ENCODE measurements at regions not wholly inside any gene's neighbourhood (a gene's known extent, or its start where the extent isn't known, plus 50 kb on each side); places are given as distances from the start of the nearest gene placed in this dataset.

DNA sequence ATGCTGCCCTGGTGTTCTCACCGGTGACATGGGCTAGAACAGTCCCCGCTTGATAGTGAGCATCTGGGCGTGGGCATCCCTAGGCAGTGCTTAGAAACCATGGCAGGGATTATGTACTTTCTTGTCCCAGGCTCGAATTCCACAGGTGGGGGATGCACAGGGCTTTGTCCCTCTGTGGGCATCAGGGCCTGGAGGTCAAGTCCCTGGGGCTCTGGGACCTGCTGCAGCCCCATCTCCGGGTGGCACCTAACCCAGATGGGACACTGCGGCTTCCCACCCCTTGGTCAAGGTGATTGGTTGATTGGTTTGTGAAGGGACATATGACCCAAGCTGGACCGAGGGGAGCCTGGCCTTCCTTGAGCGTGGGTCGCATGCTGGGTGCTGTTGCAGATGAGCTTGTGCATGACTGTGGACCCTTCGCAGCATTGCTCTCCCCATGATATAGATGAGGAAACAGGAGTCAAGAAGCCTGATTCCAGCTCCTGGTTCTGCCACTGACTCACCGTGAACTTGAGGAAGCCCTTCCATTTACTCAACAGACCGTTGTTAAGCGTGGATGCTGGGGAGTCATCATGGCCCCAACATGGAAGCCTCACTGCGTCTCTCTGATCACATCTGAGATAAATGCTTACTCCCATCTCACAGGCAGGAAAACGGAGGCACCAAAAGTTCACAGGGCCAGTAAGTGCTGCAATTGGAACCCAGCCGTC, 64.0 kb upstream of the RUNX3 start:
- no peak for DNase-seq (ENCODE audit: low read depth)
- H3K4me3 ChIP-seq (replicated peaks; ENCODE audit: low read depth, low read length), result no peak overlapping the region
- TF ChIP-seq, protein P1, sequence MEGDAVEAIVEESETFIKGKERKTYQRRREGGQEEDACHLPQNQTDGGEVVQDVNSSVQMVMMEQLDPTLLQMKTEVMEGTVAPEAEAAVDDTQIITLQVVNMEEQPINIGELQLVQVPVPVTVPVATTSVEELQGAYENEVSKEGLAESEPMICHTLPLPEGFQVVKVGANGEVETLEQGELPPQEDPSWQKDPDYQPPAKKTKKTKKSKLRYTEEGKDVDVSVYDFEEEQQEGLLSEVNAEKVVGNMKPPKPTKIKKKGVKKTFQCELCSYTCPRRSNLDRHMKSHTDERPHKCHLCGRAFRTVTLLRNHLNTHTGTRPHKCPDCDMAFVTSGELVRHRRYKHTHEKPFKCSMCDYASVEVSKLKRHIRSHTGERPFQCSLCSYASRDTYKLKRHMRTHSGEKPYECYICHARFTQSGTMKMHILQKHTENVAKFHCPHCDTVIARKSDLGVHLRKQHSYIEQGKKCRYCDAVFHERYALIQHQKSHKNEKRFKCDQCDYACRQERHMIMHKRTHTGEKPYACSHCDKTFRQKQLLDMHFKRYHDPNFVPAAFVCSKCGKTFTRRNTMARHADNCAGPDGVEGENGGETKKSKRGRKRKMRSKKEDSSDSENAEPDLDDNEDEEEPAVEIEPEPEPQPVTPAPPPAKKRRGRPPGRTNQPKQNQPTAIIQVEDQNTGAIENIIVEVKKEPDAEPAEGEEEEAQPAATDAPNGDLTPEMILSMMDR (IDR thresholded peaks at IDR 0.05; ENCODE audit: low read length, missing control alignments), result no peak

DNA sequence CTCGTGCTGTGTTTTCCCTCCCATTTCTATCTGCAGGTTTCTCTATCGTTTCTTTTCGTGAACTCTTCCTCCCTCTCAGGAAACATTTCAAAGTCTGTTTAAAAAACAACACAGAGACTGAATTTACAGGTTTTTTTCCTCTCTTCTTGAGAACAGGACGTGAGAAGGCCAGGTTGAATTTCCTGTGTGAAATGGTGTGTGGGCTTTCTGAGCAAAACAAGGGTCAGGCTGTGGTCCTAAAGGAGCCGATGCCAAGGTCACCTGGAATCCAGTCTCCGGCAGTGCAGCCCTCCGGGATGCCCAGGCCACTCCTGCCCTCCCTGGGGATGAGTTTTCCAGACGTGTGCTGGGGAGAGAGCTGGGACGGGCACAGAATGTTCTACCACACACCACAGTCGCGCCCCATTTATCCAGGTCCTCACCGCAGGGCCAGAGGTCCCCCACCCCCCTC, 62.7 kb upstream of the RUNX3 start:
- no peak overlapping the region for H3K4me3 ChIP-seq (replicated peaks; ENCODE audit: low read depth, low read length)
- no peak for DNase-seq (ENCODE audit: low read depth)
- TF ChIP-seq, protein P1 (IDR thresholded peaks at IDR 0.05; ENCODE audit: low read length, missing control alignments), result no peak

DNA sequence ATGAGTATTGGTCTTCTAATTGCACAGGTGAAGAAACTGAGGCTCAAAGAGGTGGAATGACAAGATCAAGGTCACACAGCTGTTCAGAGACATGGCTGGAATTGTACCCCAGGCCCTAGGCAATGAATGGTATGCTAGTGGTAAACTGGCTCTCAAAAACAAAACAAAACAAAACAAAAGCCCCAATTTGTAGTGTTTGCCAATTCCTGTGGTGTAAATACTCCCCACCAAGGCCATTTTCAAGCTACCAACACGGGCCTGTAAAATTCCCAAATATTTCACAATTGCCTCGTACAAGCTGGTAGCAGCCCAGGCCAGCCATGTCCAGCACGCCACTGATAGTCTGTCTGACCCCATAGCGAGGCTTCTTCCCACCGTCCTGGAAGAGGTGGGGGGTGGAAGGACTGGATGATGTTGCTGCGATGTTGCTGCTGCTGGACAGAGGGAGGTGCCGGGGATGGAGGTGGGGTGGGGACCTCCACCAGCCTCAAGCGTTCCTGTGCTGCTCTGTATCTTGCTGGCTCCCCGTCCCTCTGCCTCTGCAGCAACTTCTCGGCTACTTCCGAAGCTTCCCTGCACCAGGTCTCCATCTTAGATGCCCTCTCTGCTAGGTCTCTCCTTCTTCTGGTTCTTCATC, 62.2 kb upstream of the RUNX3 start:
- H3K4me3 ChIP-seq (replicated peaks; ENCODE audit: low read depth, low read length), result no peak overlapping the region
- DNase-seq (ENCODE audit: low read depth), result no peak
- TF ChIP-seq, protein P1 (IDR thresholded peaks at IDR 0.05; ENCODE audit: low read length, missing control alignments), result no peak

DNA sequence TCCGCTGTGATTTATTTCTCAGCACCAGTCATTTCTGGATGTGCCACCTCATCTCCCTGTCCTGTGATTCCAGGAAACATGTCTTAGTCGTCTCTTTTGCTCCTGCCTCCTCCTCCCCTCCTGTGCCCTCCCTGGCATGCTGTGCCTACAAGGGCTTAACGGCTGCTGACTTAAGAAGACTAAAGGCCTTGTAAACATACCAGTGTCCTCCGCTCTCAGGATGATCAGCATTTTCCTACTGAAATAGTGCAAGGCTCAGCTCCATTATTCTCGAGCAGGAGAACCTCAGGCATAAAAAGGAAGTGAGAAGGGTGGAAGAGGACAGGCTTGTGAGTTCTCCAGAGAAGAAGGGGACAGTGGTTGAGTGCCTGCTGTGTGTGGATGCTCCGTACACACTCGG, 61.6 kb upstream of the RUNX3 start:
- no peak for DNase-seq (ENCODE audit: low read depth)
- no peak overlapping the region for H3K4me3 ChIP-seq (replicated peaks; ENCODE audit: low read depth, low read length)
- TF ChIP-seq, protein P1 (IDR thresholded peaks at IDR 0.05; ENCODE audit: low read length, missing control alignments), result no peak

DNA sequence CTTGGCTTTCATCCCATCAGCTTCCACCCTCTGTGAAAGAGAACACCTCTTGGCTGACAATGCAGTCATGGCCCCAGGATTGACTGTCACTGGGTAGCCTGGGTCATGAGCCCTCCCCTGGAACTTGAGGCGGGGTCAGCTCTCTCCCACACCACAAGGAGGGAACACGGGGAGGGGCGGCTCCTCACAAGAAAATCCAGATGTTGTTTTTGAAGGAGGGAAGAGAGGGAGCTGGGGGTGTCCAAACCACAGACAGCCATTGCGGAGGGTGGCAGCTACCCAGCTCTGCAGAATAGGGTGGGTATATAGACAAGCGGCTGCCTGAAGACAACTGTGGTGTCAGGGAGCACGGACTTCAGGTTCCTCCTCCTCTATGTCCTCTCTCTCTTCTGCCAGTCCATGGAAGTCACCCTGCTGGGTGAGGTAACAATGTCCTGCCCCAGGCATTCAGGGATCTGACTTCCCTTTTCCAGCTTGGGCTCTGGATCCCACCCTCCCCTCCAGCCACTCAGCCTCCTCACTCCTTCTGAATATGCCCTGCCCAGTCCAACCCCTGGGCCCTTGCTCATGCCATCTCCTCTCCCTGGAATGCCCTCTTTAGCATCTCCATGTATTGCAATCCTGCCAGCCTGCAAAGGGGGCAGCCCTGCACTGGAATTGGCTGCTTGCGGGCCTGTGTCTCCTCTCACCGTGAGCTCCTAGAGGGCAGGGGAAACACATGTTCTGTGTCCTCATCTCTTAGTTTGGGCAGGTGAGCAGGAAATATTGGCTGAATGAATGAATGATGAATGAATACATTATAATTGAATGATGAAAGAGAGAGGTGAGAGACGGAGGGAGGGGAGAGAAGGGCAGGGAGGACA, 60.9 kb upstream of the RUNX3 start:
- TF ChIP-seq, protein P1 (IDR thresholded peaks at IDR 0.05; ENCODE audit: low read length, missing control alignments), result no peak
- H3K4me3 ChIP-seq (replicated peaks; ENCODE audit: low read depth, low read length), result no peak overlapping the region
- DNase-seq (ENCODE audit: low read depth), result no peak

DNA sequence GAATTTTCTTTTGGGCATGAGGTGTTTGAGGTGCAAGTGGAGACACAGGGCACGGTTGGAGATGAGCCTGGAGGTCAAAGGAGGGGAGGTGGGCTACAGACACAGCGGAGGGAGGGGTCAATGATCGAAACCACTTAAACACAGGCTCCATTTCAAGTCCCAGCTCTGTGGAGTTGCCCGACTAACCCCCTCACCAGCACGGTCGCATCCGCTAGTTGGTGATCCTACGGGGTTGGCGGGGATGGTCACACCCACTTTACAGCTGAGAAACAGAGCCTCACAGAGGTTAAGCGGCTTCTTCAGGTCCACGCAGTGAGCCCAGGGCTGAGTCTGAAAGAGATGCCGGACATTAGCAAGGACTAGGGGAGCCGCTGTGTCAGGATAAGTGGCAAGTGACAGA, 60.1 kb upstream of the RUNX3 start:
- H3K4me3 ChIP-seq (replicated peaks; ENCODE audit: low read depth, low read length), result no peak overlapping the region
- TF ChIP-seq, protein P1 (IDR thresholded peaks at IDR 0.05; ENCODE audit: low read length, missing control alignments), result no peak
- no peak for DNase-seq (ENCODE audit: low read depth)
